Stimulated activated CD8-positive, alpha-beta memory T cell treated with anti-CD3 and anti-CD28 coated beads, Interleukin-4, amount 100 ng/mL, for 4 hours (primary cell): ENCODE measurements at regions not wholly inside any gene's neighbourhood (a gene's known extent, or its start where the extent isn't known, plus 50 kb on each side); places are given as distances from the start of the nearest gene placed in this dataset.
"Not testable (repeated sequence)": the region's sequence is repeated elsewhere in the genome, so short reads cannot be mapped to it uniquely, and the experiment has no call there.

Experiments
- DNase-seq, 2 donors: peaks; one replicate each; pipeline ENCODE4 v3.0.0-alpha.2; 2020; ENCODE audit warnings: low read depth in 2 of 2, low spot score in 1 of 2

GRCh38 chrX:5702890-5703289 lies 525.8 kb downstream of the NLGN4X start:
- DNase-seq = no peak

- no peak for DNase-seq
These were observed 532.7 kb downstream of the NLGN4X start for GRCh38 chrX:5695971-5696370.

GRCh38 chrX:5683996-5684395 lies 544.7 kb downstream of the NLGN4X start:
- DNase-seq = no peak

GRCh38 chrX:5681159-5681558 lies 547.5 kb downstream of the NLGN4X start:
- DNase-seq = no peak

GRCh38 chrX:5674036-5674435 lies 554.6 kb downstream of the NLGN4X start:
- DNase-seq = no peak

- no peak for DNase-seq
These were observed 556.6 kb downstream of the NLGN4X start for GRCh38 chrX:5672099-5672498.

GRCh38 chrX:5666689-5667088 lies 562.0 kb downstream of the NLGN4X start:
- DNase-seq = not testable (repeated sequence)

GRCh38 chrX:5656544-5656943 lies 572.1 kb downstream of the NLGN4X start:
- DNase-seq = no peak

GRCh38 chrX:5650904-5651303 lies 577.8 kb downstream of the NLGN4X start:
- DNase-seq = no peak

GRCh38 chrX:5648941-5649568 lies 579.6 kb downstream of the NLGN4X start:
- DNase-seq = no peak

GRCh38 chrX:5646818-5647217 lies 581.8 kb downstream of the NLGN4X start:
- DNase-seq = no peak

- no peak for DNase-seq
These were observed 583.9 kb downstream of the NLGN4X start for GRCh38 chrX:5644776-5645175.

- no peak for DNase-seq
These were observed 588.6 kb downstream of the NLGN4X start for GRCh38 chrX:5640071-5640470.

GRCh38 chrX:5638572-5638971 lies 590.1 kb downstream of the NLGN4X start:
- no peak for DNase-seq

GRCh38 chrX:5632887-5633286 lies 595.8 kb downstream of the NLGN4X start:
- no peak for DNase-seq

GRCh38 chrX:5632061-5632614 lies 596.5 kb downstream of the NLGN4X start:
- DNase-seq = no peak

- no peak for DNase-seq
These were observed 611.0 kb downstream of the NLGN4X start for GRCh38 chrX:5617666-5618065.

- no peak for DNase-seq
These were observed 633.1 kb downstream of the NLGN4X start for GRCh38 chrX:5595570-5595969.

- DNase-seq = no peak
These were observed 641.9 kb downstream of the NLGN4X start for GRCh38 chrX:5586726-5587125.

GRCh38 chrX:5575407-5575806 lies 653.3 kb downstream of the NLGN4X start:
- no peak for DNase-seq

- DNase-seq = no peak
These were observed 659.7 kb downstream of the NLGN4X start for GRCh38 chrX:5568934-5569333.

GRCh38 chrX:5559386-5559785 lies 669.3 kb downstream of the NLGN4X start:
- DNase-seq = no peak

- no peak for DNase-seq
These were observed 679.2 kb downstream of the NLGN4X start for GRCh38 chrX:5549512-5549911.
